ENCODE measurements at regions not wholly inside any gene's neighbourhood (a gene's known extent, or its start where the extent isn't known, plus 50 kb on each side); places are given as distances from the start of the nearest gene placed in this dataset.
A peak's percentile ranks its signal among the peaks of the same experiment; 100 is the strongest.

GRCh38 chr18:78086931-78087330 is 837.3 kb downstream of the GALR1 start:
- Histone ChIP-seq H3K4me1 (ENCODE audit: control insufficient read depth in 2 of 2, insufficient read depth in 1 of 2, low read depth in 1 of 2, low read length in 2 of 2) (peaks cover 0 to 3% of the 10 kb centered on the region in 2 donors), H3K4me2 (ENCODE audit: insufficient read depth, low read length, poor library complexity, severe bottlenecking) (no peak overlapping the region), H3K4me3 (ENCODE audit: low read length in 2 of 2) (no peak overlapping the region), H3K9me3 (replicated peaks in 1 of 2; ENCODE audit: control insufficient read depth in 2 of 2, insufficient read depth in 1 of 2, low read depth in 1 of 2, low read length in 2 of 2) (no peaks in the 10 kb centered on the region), H3K36me3 (replicated peaks in 1 of 2; ENCODE audit: control insufficient read depth in 2 of 2, insufficient read depth in 2 of 2, low read length in 2 of 2) (no peaks in the 10 kb centered on the region), H2BK120ac (ENCODE audit: low read depth, low read length) (no peak overlapping the region), H3K23ac (ENCODE audit: low read depth, low read length, poor library complexity) (no peak overlapping the region), H4K91ac (ENCODE audit: low read depth, low read length, poor library complexity) (no peak overlapping the region), H2BK12ac (ENCODE audit: low read length) (no peak overlapping the region), H2AFZ (ENCODE audit: low read length) (no peak overlapping the region), H3K9ac (ENCODE audit: low read depth, low read length, poor library complexity) (no peak overlapping the region), H2BK5ac (ENCODE audit: low read length) (no peak overlapping the region), H3K14ac (ENCODE audit: low read length) (no peak overlapping the region), H3K27ac (replicated peaks; ENCODE audit: low read length) (no peak overlapping the region), H3K18ac (ENCODE audit: low read length) (peak overlapping the region; percentile 40), H3K4ac (ENCODE audit: low read length) (peak overlapping the region; percentile 81), H2AK5ac (ENCODE audit: low read depth, low read length) (peak overlapping the region; percentile 57), H2BK15ac (ENCODE audit: low read length) (no peak overlapping the region), H3K27me3 (ENCODE audit: control insufficient read depth in 3 of 3, insufficient read depth in 3 of 3, low read depth in 1 of 3, low read length in 3 of 3) (peaks cover 0 to 4% (median 0%) of the 10 kb centered on the region in 3 experiments), H3K79me1 (ENCODE audit: low read depth, low read length) (no peaks in the 10 kb centered on the region), H4K8ac (ENCODE audit: low read depth, low read length) (no peak overlapping the region)
- WGBS, 2 donors (ENCODE audit: extremely low coverage in 2 of 2, insufficient read length in 2 of 2, insufficient replicate concordance in 1 of 2), result no CpG with 5 or more reads among the region's 10 CpGs
- no peak for DNase-seq (ENCODE audit: low spot score)

GRCh38 chr18:78087338-78087737 is 837.7 kb downstream of the GALR1 start:
- WGBS, 2 donors (ENCODE audit: extremely low coverage in 2 of 2, insufficient read length in 2 of 2, insufficient replicate concordance in 1 of 2), result no CpG with 5 or more reads among the region's 2 CpGs
- no peak overlapping the region for H2AFZ ChIP-seq (ENCODE audit: low read length)
- no peak overlapping the region for H2BK15ac ChIP-seq (ENCODE audit: low read length)
- H3K4me3 ChIP-seq (ENCODE audit: low read length in 2 of 2), result no peak overlapping the region
- H2BK120ac ChIP-seq (ENCODE audit: low read depth, low read length), result no peak overlapping the region
- H3K4me1 ChIP-seq (ENCODE audit: control insufficient read depth in 2 of 2, insufficient read depth in 1 of 2, low read depth in 1 of 2, low read length in 2 of 2), result peaks cover 0 to 3% of the 10 kb centered on the region in 2 donors
- H4K8ac ChIP-seq (ENCODE audit: low read depth, low read length), result no peak overlapping the region
- H3K79me1 ChIP-seq (ENCODE audit: low read depth, low read length), result no peaks in the 10 kb centered on the region
- H3K27me3 ChIP-seq (ENCODE audit: control insufficient read depth in 3 of 3, insufficient read depth in 3 of 3, low read depth in 1 of 3, low read length in 3 of 3), result peaks cover 0 to 4% (median 0%) of the 10 kb centered on the region in 3 experiments
- no peak overlapping the region for H3K4ac ChIP-seq (ENCODE audit: low read length)
- H4K91ac ChIP-seq (ENCODE audit: low read depth, low read length, poor library complexity), result no peak overlapping the region
- H3K4me2 ChIP-seq (ENCODE audit: insufficient read depth, low read length, poor library complexity, severe bottlenecking), result no peak overlapping the region
- H3K18ac ChIP-seq (ENCODE audit: low read length), result no peak overlapping the region
- no peak overlapping the region for H3K27ac ChIP-seq (replicated peaks; ENCODE audit: low read length)
- no peak for DNase-seq (ENCODE audit: low spot score)
- H3K23ac ChIP-seq (ENCODE audit: low read depth, low read length, poor library complexity), result no peak overlapping the region
- H2BK12ac ChIP-seq (ENCODE audit: low read length), result no peak overlapping the region
- no peaks in the 10 kb centered on the region for H3K36me3 ChIP-seq (replicated peaks in 1 of 2; ENCODE audit: control insufficient read depth in 2 of 2, insufficient read depth in 2 of 2, low read length in 2 of 2)
- no peak overlapping the region for H2AK5ac ChIP-seq (ENCODE audit: low read depth, low read length)
- H3K9me3 ChIP-seq (replicated peaks in 1 of 2; ENCODE audit: control insufficient read depth in 2 of 2, insufficient read depth in 1 of 2, low read depth in 1 of 2, low read length in 2 of 2), result no peaks in the 10 kb centered on the region
- no peak overlapping the region for H3K9ac ChIP-seq (ENCODE audit: low read depth, low read length, poor library complexity)
- no peak overlapping the region for H3K14ac ChIP-seq (ENCODE audit: low read length)
- H2BK5ac ChIP-seq (ENCODE audit: low read length), result no peak overlapping the region

- Histone ChIP-seq H3K4ac (ENCODE audit: low read length) (no peak overlapping the region), H2BK12ac (ENCODE audit: low read length) (no peak overlapping the region), H4K91ac (ENCODE audit: low read depth, low read length, poor library complexity) (no peak overlapping the region), H3K18ac (ENCODE audit: low read length) (no peak overlapping the region), H3K79me1 (ENCODE audit: low read depth, low read length) (no peaks in the 10 kb centered on the region), H3K23ac (ENCODE audit: low read depth, low read length, poor library complexity) (no peak overlapping the region), H2BK120ac (ENCODE audit: low read depth, low read length) (no peak overlapping the region), H2AFZ (ENCODE audit: low read length) (no peak overlapping the region), H3K4me1 (ENCODE audit: control insufficient read depth in 2 of 2, insufficient read depth in 1 of 2, low read depth in 1 of 2, low read length in 2 of 2) (peaks cover 0 to 3% of the 10 kb centered on the region in 2 donors), H3K4me3 (ENCODE audit: low read length in 2 of 2) (no peak overlapping the region), H2BK5ac (ENCODE audit: low read length) (no peak overlapping the region), H3K4me2 (ENCODE audit: insufficient read depth, low read length, poor library complexity, severe bottlenecking) (no peak overlapping the region), H3K27me3 (ENCODE audit: control insufficient read depth in 3 of 3, insufficient read depth in 3 of 3, low read depth in 1 of 3, low read length in 3 of 3) (peaks cover 0 to 4% (median 0%) of the 10 kb centered on the region in 3 experiments), H3K36me3 (replicated peaks in 1 of 2; ENCODE audit: control insufficient read depth in 2 of 2, insufficient read depth in 2 of 2, low read length in 2 of 2) (no peaks in the 10 kb centered on the region), H3K9me3 (replicated peaks in 1 of 2; ENCODE audit: control insufficient read depth in 2 of 2, insufficient read depth in 1 of 2, low read depth in 1 of 2, low read length in 2 of 2) (no peaks in the 10 kb centered on the region), H2AK5ac (ENCODE audit: low read depth, low read length) (no peak overlapping the region), H3K9ac (ENCODE audit: low read depth, low read length, poor library complexity) (no peak overlapping the region), H3K27ac (replicated peaks; ENCODE audit: low read length) (no peak overlapping the region), H4K8ac (ENCODE audit: low read depth, low read length) (no peak overlapping the region), H3K14ac (ENCODE audit: low read length) (no peak overlapping the region), H2BK15ac (ENCODE audit: low read length) (no peak overlapping the region)
- no CpG with 5 or more reads among the region's 11 CpGs for WGBS, 2 donors (ENCODE audit: extremely low coverage in 2 of 2, insufficient read length in 2 of 2, insufficient replicate concordance in 1 of 2)
- no peak for DNase-seq (ENCODE audit: low spot score)
Measured at GRCh38 chr18:78090584-78090983, 840.9 kb downstream of the GALR1 start.

GRCh38 chr18:78092901-78093300 is 843.3 kb downstream of the GALR1 start:
- no peak overlapping the region for H3K4me3 ChIP-seq (ENCODE audit: low read length in 2 of 2)
- no peak overlapping the region for H3K27ac ChIP-seq (replicated peaks; ENCODE audit: low read length)
- no peak overlapping the region for H2BK5ac ChIP-seq (ENCODE audit: low read length)
- no peak overlapping the region for H4K91ac ChIP-seq (ENCODE audit: low read depth, low read length, poor library complexity)
- H3K23ac ChIP-seq (ENCODE audit: low read depth, low read length, poor library complexity), result no peak overlapping the region
- no peak overlapping the region for H3K4ac ChIP-seq (ENCODE audit: low read length)
- no peak overlapping the region for H2BK12ac ChIP-seq (ENCODE audit: low read length)
- H3K4me2 ChIP-seq (ENCODE audit: insufficient read depth, low read length, poor library complexity, severe bottlenecking), result no peak overlapping the region
- H2BK120ac ChIP-seq (ENCODE audit: low read depth, low read length), result no peak overlapping the region
- H3K9ac ChIP-seq (ENCODE audit: low read depth, low read length, poor library complexity), result no peak overlapping the region
- peaks cover 0 to 3% of the 10 kb centered on the region in 2 donors for H3K4me1 ChIP-seq (ENCODE audit: control insufficient read depth in 2 of 2, insufficient read depth in 1 of 2, low read depth in 1 of 2, low read length in 2 of 2)
- no peak overlapping the region for H2AFZ ChIP-seq (ENCODE audit: low read length)
- no peak overlapping the region for H3K14ac ChIP-seq (ENCODE audit: low read length)
- no peak overlapping the region for H4K8ac ChIP-seq (ENCODE audit: low read depth, low read length)
- no peak overlapping the region for H3K18ac ChIP-seq (ENCODE audit: low read length)
- peaks cover 0 to 4% (median 0%) of the 10 kb centered on the region in 3 experiments for H3K27me3 ChIP-seq (ENCODE audit: control insufficient read depth in 3 of 3, insufficient read depth in 3 of 3, low read depth in 1 of 3, low read length in 3 of 3)
- no peak overlapping the region for H2BK15ac ChIP-seq (ENCODE audit: low read length)
- WGBS, 2 donors (ENCODE audit: extremely low coverage in 2 of 2, insufficient read length in 2 of 2, insufficient replicate concordance in 1 of 2), result no CpG with 5 or more reads among the region's 2 CpGs
- H2AK5ac ChIP-seq (ENCODE audit: low read depth, low read length), result no peak overlapping the region
- H3K9me3 ChIP-seq (replicated peaks in 1 of 2; ENCODE audit: control insufficient read depth in 2 of 2, insufficient read depth in 1 of 2, low read depth in 1 of 2, low read length in 2 of 2), result peaks cover 0 to 2% of the 10 kb centered on the region in 2 donors
- H3K36me3 ChIP-seq (replicated peaks in 1 of 2; ENCODE audit: control insufficient read depth in 2 of 2, insufficient read depth in 2 of 2, low read length in 2 of 2), result no peaks in the 10 kb centered on the region
- no peak for DNase-seq (ENCODE audit: low spot score)
- no peaks in the 10 kb centered on the region for H3K79me1 ChIP-seq (ENCODE audit: low read depth, low read length)

All from neuronal stem cell (in vitro differentiated cells).